ENCODE measurements at regions not wholly inside any gene's neighbourhood (a gene's known extent, or its start where the extent isn't known, plus 50 kb on each side); places are given as distances from the start of the nearest gene placed in this dataset.

GRCh38 chrX:122087341-122087740 lies 1039.9 kb downstream of the GLUD2 start:
- Histone ChIP-seq H4K20me1 (ENCODE audit: insufficient read depth, poor library complexity, severe bottlenecking) (no peaks in the 10 kb centered on the region), H3K9me3 (ENCODE audit: low read depth) (no peaks in the 10 kb centered on the region), H3K27ac (no peak overlapping the region), H3K36me3 (replicated peaks; ENCODE audit: insufficient read depth, low read depth) (no peaks in the 10 kb centered on the region), H2AFZ (no peak overlapping the region), H3K79me2 (no peaks in the 10 kb centered on the region), H3K4me2 (no peak overlapping the region), H3K4me1 (ENCODE audit: insufficient read depth) (no peaks in the 10 kb centered on the region), H3K9me2 (replicated peaks; ENCODE audit: insufficient read depth) (no peaks in the 10 kb centered on the region), H3K4me3 (no peak overlapping the region), H3K27me3 (no peaks in the 10 kb centered on the region)
- DNase-seq (ENCODE audit: low spot score): no peak
- WGBS (ENCODE audit: low lambda C conversion rate, missing lambda C conversion rate): 0% methylated on average over 1 of the region's 1 CpG
- TF ChIP-seq EZH2phosphoT487 (IDR thresholded peaks at IDR 0.05; ENCODE audit: low read depth, severe bottlenecking, unreplicated experiment): no peak
- no peak for TF ChIP-seq EZH2 (IDR thresholded peaks at IDR 0.05; ENCODE audit: borderline replicate concordance)

- Histone ChIP-seq H3K4me2 (no peak overlapping the region), H3K36me3 (replicated peaks; ENCODE audit: insufficient read depth, low read depth) (no peaks in the 10 kb centered on the region), H4K20me1 (ENCODE audit: insufficient read depth, poor library complexity, severe bottlenecking) (no peaks in the 10 kb centered on the region), H3K9me3 (ENCODE audit: low read depth) (peaks cover 6% of the 10 kb centered on the region), H3K9me2 (replicated peaks; ENCODE audit: insufficient read depth) (no peaks in the 10 kb centered on the region), H2AFZ (no peak overlapping the region), H3K4me3 (no peak overlapping the region), H3K27me3 (no peaks in the 10 kb centered on the region), H3K4me1 (ENCODE audit: insufficient read depth) (no peaks in the 10 kb centered on the region), H3K27ac (no peak overlapping the region), H3K79me2 (no peaks in the 10 kb centered on the region)
- TF ChIP-seq CTCF (IDR thresholded peaks at IDR 0.05; ENCODE audit: poor library complexity) (no peak), EZH2 (IDR thresholded peaks at IDR 0.05; ENCODE audit: borderline replicate concordance) (no peak), EZH2phosphoT487 (IDR thresholded peaks at IDR 0.05; ENCODE audit: low read depth, severe bottlenecking, unreplicated experiment) (no peak)
- DNase-seq (ENCODE audit: low spot score): no peak
These were observed 1044.2 kb downstream of the GLUD2 start for GRCh38 chrX:122091571-122091970.

- Histone ChIP-seq H3K9me2 (replicated peaks; ENCODE audit: insufficient read depth) (no peaks in the 10 kb centered on the region), H3K4me1 (ENCODE audit: insufficient read depth) (no peaks in the 10 kb centered on the region), H3K27ac (no peak overlapping the region), H3K4me2 (no peak overlapping the region), H3K36me3 (replicated peaks; ENCODE audit: insufficient read depth, low read depth) (no peaks in the 10 kb centered on the region), H3K79me2 (no peaks in the 10 kb centered on the region), H3K27me3 (no peaks in the 10 kb centered on the region), H3K4me3 (no peak overlapping the region), H4K20me1 (ENCODE audit: insufficient read depth, poor library complexity, severe bottlenecking) (no peaks in the 10 kb centered on the region), H3K9me3 (ENCODE audit: low read depth) (peaks cover 6% of the 10 kb centered on the region), H2AFZ (no peak overlapping the region)
- TF ChIP-seq CTCF (IDR thresholded peaks at IDR 0.05; ENCODE audit: poor library complexity) (no peak), EZH2 (IDR thresholded peaks at IDR 0.05; ENCODE audit: borderline replicate concordance) (no peak), EZH2phosphoT487 (IDR thresholded peaks at IDR 0.05; ENCODE audit: low read depth, severe bottlenecking, unreplicated experiment) (no peak)
- DNase-seq (ENCODE audit: low spot score): no peak
- 73% methylated on average over 3 of the region's 3 CpGs for WGBS (ENCODE audit: low lambda C conversion rate, missing lambda C conversion rate)
These were observed 1045.0 kb downstream of the GLUD2 start for GRCh38 chrX:122092360-122092759.

GRCh38 chrX:122092978-122093377 lies 1045.6 kb downstream of the GLUD2 start:
- Histone ChIP-seq H3K4me1 (ENCODE audit: insufficient read depth) (no peaks in the 10 kb centered on the region), H3K4me2 (no peak overlapping the region), H3K9me3 (ENCODE audit: low read depth) (peaks cover 6% of the 10 kb centered on the region), H3K27me3 (no peaks in the 10 kb centered on the region), H2AFZ (no peak overlapping the region), H3K9me2 (replicated peaks; ENCODE audit: insufficient read depth) (no peaks in the 10 kb centered on the region), H3K27ac (no peak overlapping the region), H3K4me3 (no peak overlapping the region), H3K36me3 (replicated peaks; ENCODE audit: insufficient read depth, low read depth) (no peaks in the 10 kb centered on the region), H4K20me1 (ENCODE audit: insufficient read depth, poor library complexity, severe bottlenecking) (no peaks in the 10 kb centered on the region), H3K79me2 (no peaks in the 10 kb centered on the region)
- WGBS (ENCODE audit: low lambda C conversion rate, missing lambda C conversion rate): 90% methylated on average over 2 of the region's 2 CpGs
- TF ChIP-seq CTCF (IDR thresholded peaks at IDR 0.05; ENCODE audit: poor library complexity) (no peak), EZH2phosphoT487 (IDR thresholded peaks at IDR 0.05; ENCODE audit: low read depth, severe bottlenecking, unreplicated experiment) (no peak), EZH2 (IDR thresholded peaks at IDR 0.05; ENCODE audit: borderline replicate concordance) (no peak)
- DNase-seq (ENCODE audit: low spot score): no peak

Data from hepatocyte (in vitro differentiated cells).